Lung (tissue), 11 donors: ENCODE measurements at regions not wholly inside any gene's neighbourhood (a gene's known extent, or its start where the extent isn't known, plus 50 kb on each side); places are given as distances from the start of the nearest gene placed in this dataset.

Experiments used
- ATAC-seq: fragments of 200-7000 bp; cut with Tn5 transposase; one replicate; pipeline ENCODE4 v1.9.1; 2020; ENCODE audit warnings: moderate number of reproducible peaks; ENCODE audit not compliant: insufficient read depth, low FRiP score
- DNase-seq, 3 donors: peaks; one replicate each; pipeline ENCODE4 v3.0.0-alpha.2; 2013 to 2017
- H3K27ac ChIP-seq, 2 donors: one replicate each; pipeline ENCODE4 v1.5.1; 2013; ENCODE audit warnings: mild to moderate bottlenecking in 2 of 2, moderate library complexity in 2 of 2, control low read depth in 1 of 2, inconsistent platforms in 1 of 2, low read depth in 1 of 2, low read length in 1 of 2
- H3K27me3 ChIP-seq, 3 donors: one replicate each; pipeline ENCODE4 v1.5.1; 2013; ENCODE audit warnings: low read length in 2 of 3; ENCODE audit not compliant: control insufficient read depth in 3 of 3, insufficient read depth in 3 of 3
- H3K36me3 ChIP-seq, 4 donors: one replicate each; pipeline ENCODE4 v1.5.1; 2013; ENCODE audit warnings: low read length in 4 of 4, mild to moderate bottlenecking in 1 of 4, moderate library complexity in 1 of 4; ENCODE audit not compliant: control insufficient read depth in 4 of 4, insufficient read depth in 4 of 4
- H3K4me1 ChIP-seq, 5 donors: one replicate each; pipeline ENCODE4 v1.5.1; 2013; ENCODE audit warnings: low read length in 5 of 5, mild to moderate bottlenecking in 2 of 5, moderate library complexity in 1 of 5; ENCODE audit not compliant: control insufficient read depth in 5 of 5, insufficient read depth in 5 of 5
- H3K4me3 ChIP-seq: one replicate; pipeline ENCODE4 v1.5.1; 2013; ENCODE audit warnings: mild to moderate bottlenecking, control low read depth, moderate library complexity
- H3K9ac ChIP-seq, 2 donors: one replicate each; pipeline ENCODE4 v1.5.1; 2013; ENCODE audit warnings: low read length in 2 of 2, control low read depth in 1 of 2; ENCODE audit not compliant: insufficient read depth in 1 of 2
- H3K9me3 ChIP-seq, 4 donors: one replicate each; pipeline ENCODE4 v1.5.1; 2013; ENCODE audit warnings: low read length in 3 of 4, mild to moderate bottlenecking in 1 of 4, moderate library complexity in 1 of 4; ENCODE audit not compliant: control insufficient read depth in 4 of 4, insufficient read depth in 3 of 4
- WGBS, 2 donors: extraction: QIAGEN DNeasy Blood & Tissue Kit; methylation state at CpG; one replicate each; pipeline ENCODE4 v1.1.7; 2013; 5-methylcytosine and 5-hydroxymethylcytosine counted together
- TF ChIP-seq, protein P1 (sequence below): IDR thresholded peaks from 2 replicates; pipeline ENCODE4 v1.5.1; 2012; ENCODE audit warnings: mild to moderate bottlenecking; ENCODE audit errors: control extremely low read depth, extremely low read depth
- donor health status: control.
- donor health status: control.
- donor health status: Bipolar disorder and iron deficiency.
- donor health status: healthy.
- donor health status: DM: yes; HTN: yes; CAD: no.

DNA sequence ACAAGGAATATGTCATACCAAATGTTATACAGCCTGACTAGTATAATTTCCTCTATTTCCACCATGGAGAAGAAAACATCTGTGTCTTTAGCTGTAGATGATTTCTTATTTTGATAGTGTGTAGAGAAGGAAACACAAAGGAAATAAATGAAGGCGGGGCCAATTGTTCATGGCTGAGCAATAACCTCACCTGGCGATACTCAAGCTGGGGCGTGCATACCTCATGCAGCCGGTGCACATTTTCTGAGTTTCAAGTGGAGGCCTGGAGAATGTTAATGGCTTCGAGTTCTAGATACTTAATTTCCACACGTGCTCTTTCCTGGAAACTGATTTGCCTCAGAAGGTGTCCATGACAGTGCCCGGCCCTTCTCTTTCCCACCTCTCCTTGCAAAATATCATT is 127.4 kb upstream of the TAF11L2 start:
- 80 to 93% methylated on average over 7 of the region's 7 CpGs for WGBS, 2 donors
- H3K9me3 ChIP-seq: no peaks in the 10 kb centered on the region
- H3K27ac ChIP-seq: no peak overlapping the region
- TF ChIP-seq, protein P1, sequence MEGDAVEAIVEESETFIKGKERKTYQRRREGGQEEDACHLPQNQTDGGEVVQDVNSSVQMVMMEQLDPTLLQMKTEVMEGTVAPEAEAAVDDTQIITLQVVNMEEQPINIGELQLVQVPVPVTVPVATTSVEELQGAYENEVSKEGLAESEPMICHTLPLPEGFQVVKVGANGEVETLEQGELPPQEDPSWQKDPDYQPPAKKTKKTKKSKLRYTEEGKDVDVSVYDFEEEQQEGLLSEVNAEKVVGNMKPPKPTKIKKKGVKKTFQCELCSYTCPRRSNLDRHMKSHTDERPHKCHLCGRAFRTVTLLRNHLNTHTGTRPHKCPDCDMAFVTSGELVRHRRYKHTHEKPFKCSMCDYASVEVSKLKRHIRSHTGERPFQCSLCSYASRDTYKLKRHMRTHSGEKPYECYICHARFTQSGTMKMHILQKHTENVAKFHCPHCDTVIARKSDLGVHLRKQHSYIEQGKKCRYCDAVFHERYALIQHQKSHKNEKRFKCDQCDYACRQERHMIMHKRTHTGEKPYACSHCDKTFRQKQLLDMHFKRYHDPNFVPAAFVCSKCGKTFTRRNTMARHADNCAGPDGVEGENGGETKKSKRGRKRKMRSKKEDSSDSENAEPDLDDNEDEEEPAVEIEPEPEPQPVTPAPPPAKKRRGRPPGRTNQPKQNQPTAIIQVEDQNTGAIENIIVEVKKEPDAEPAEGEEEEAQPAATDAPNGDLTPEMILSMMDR: no peak
- DNase-seq: no peak
- no peak overlapping the region for H3K4me3 ChIP-seq
- no peak overlapping the region for H3K9ac ChIP-seq
- H3K36me3 ChIP-seq: no peaks in the 10 kb centered on the region
- H3K4me1 ChIP-seq: peaks cover 0 to 3% (median 0%) of the 10 kb centered on the region in 5 donors
- H3K27me3 ChIP-seq: no peaks in the 10 kb centered on the region
- no peak for ATAC-seq

DNA sequence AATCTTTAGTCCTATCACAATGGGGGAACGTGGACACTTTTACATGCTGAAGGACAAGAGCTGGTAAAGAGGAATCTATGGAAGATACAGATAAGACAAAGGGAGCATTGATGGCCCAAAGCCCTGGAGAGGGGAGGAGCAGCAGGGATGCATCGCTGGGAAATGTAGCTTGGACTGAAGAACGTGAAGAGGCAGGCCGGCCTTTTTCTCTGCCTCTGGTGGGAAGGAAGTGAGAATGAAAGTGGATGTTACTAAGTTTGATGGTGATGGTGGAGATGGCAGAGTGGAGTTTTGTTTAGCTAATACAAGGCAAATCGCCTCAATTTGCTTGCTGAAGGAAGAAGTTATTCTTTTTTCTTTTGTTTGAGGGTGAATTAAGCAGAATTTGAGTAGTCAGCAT is 124.6 kb upstream of the TAF11L2 start:
- Histone ChIP-seq H3K9ac (no peak overlapping the region), H3K9me3 (no peaks in the 10 kb centered on the region), H3K27ac (no peak overlapping the region), H3K4me1 (peaks cover 0 to 6% (median 0%) of the 10 kb centered on the region in 5 donors), H3K4me3 (no peak overlapping the region), H3K36me3 (no peaks in the 10 kb centered on the region), H3K27me3 (no peaks in the 10 kb centered on the region)
- DNase-seq (no peak), ATAC-seq (no peak)
- WGBS, 2 donors: 58 to 69% methylated on average over 5 of the region's 5 CpGs
- TF ChIP-seq, protein P1: no peak

DNA sequence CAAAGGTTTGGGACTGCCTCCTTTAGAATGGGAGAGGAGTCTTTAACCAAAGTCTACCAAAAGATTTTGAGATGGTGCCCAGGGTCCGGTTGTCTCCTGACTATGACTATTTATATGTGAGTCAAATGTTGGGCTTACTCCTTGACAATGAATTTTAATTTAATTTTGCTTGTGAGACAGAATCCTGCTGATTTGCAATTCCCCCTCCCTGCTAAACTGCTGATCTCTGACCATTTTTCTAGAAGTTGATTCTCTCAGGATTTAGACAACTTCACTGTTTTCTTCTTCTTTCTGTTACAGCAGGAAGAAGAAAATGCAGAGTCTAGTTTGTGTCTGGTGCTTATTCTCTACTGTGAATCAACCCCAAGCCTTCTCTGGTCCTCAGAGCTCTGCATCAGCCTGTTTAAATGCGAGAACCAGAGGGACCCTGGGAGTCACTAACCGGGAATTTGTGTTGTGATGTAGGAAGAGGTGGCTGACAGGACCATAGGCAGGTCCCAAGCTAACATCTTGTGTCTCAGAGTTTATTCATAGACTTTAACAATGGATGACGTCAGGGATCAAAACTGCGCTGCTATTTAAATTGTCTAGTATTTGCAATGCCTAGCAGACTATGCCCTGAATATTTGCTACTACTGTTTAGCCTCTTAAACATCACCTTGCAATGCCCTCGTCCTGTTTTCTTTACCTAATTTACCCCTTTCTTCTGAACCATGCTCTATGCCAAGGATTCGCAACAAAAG is 124.0 kb upstream of the TAF11L2 start:
- Histone ChIP-seq H3K4me3 (no peak overlapping the region), H3K9ac (no peak overlapping the region), H3K27me3 (no peaks in the 10 kb centered on the region), H3K36me3 (no peaks in the 10 kb centered on the region), H3K4me1 (peaks cover 0 to 11% (median 1%) of the 10 kb centered on the region in 5 donors), H3K9me3 (no peaks in the 10 kb centered on the region), H3K27ac (no peak overlapping the region)
- 74 to 82% methylated on average over 7 of the region's 7 CpGs for WGBS, 2 donors
- ATAC-seq (no peak), DNase-seq (no peak)
- TF ChIP-seq, protein P1: no peak
